GM12865 (cell line): ENCODE measurements at regions not wholly inside any gene's neighbourhood (a gene's known extent, or its start where the extent isn't known, plus 50 kb on each side); places are given as distances from the start of the nearest gene placed in this dataset.

Source experiments
- DNase-seq: peaks from one replicate; pipeline ENCODE4 v3.0.0; 2010; ENCODE audit warnings: low read depth
- H3K4me3 ChIP-seq: 2 replicates; pipeline ENCODE4 v1.5.1; 2011; ENCODE audit warnings: mild to moderate bottlenecking, low read depth, low read length, control low read depth
- CTCF ChIP-seq: IDR thresholded peaks from 2 replicates; pipeline ENCODE4 v1.5.1; 2011; ENCODE audit warnings: low read length, control low read depth, low read depth, inconsistent platforms; ENCODE audit not compliant: insufficient read depth; ENCODE audit errors: missing control alignments

- no peak for DNase-seq
- TF ChIP-seq CTCF: no peak
- no peak overlapping the region for H3K4me3 ChIP-seq
Observed at GRCh38 chr3:181952221-181952620, 240.5 kb downstream of the SOX2 start.

GRCh38 chr3:181952929-181953328 lies 241.2 kb downstream of the SOX2 start:
- no peak for TF ChIP-seq CTCF
- DNase-seq: no peak

GRCh38 chr3:181955566-181955965 lies 243.8 kb downstream of the SOX2 start:
- TF ChIP-seq CTCF: no peak
- no peak overlapping the region for H3K4me3 ChIP-seq
- peak; percentile 15 for DNase-seq

More at GRCh38 chr3:181952929-181953328, 241.2 kb downstream of the SOX2 start:
- no peak overlapping the region for H3K4me3 ChIP-seq

GRCh38 chr3:181956122-181956521 lies 244.4 kb downstream of the SOX2 start:
- no peak for DNase-seq
- no peak overlapping the region for H3K4me3 ChIP-seq
- no peak for TF ChIP-seq CTCF

GRCh38 chr3:181966393-181966792 lies 254.7 kb downstream of the SOX2 start:
- DNase-seq: no peak
- no peak for TF ChIP-seq CTCF
- no peak overlapping the region for H3K4me3 ChIP-seq

- TF ChIP-seq CTCF: no peak
- DNase-seq: no peak
- H3K4me3 ChIP-seq: no peak overlapping the region
Observed at GRCh38 chr3:181969925-181970324, 258.2 kb downstream of the SOX2 start.

GRCh38 chr3:181971424-181971823 lies 259.7 kb downstream of the SOX2 start:
- no peak for TF ChIP-seq CTCF
- no peak for DNase-seq
- H3K4me3 ChIP-seq: no peak overlapping the region
